ENCODE measurements at regions not wholly inside any gene's neighbourhood (a gene's known extent, or its start where the extent isn't known, plus 50 kb on each side); places are given as distances from the start of the nearest gene placed in this dataset.
"Not testable (repeated sequence)": the region's sequence is repeated elsewhere in the genome, so short reads cannot be mapped to it uniquely, and the experiment has no call there.

DNA sequence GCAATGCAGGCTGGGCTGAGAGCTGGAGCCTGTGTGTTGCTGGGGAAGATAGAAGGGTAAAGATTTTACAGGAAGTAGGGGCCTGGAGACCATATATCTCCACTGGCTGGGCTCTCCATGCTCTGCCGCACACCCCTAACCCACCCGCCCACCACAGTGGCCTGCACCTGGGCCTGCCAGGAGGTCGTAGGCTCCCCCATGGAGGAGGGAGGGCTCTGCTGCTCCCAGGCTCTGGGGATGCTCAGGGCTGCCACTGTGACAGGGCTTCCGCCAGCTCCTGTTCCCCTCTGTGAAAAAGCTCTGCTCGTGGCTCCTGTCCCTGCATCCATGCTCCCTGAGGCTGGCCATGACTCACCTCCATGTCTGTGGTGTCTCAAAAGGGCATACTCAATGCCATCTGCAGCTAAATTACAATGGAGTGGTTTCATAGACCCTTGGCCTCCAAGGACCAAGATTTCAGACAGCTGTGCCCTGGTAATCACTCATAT is 106.0 kb downstream of the CXCL12 start:
- DNase-seq (ENCODE audit: low read depth in 2 of 2) = no peak

DNA sequence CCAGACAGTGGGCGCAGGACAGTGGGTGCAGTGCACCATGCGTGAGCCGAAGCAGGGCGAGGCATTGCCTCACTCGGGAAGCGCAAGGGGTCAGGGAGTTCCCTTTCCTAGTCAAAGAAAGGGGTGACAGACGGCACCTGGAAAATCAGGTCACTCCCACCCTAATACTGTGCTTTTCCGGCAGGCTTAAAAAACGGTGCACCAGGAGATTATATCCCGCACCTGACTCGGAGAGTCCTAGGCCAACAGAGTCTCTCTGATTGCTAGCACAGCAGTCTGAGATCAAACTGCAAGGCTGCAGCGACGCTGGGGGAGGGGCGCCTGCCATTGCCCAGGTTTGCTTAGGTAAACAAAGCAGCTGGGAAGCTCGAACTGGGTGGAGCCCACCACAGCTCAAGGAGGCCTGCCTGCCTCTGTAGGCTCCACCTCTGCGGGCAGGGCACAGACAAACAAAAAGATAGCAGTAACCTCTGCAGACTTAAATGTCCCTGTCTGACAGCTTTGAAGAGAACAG is 116.4 kb downstream of the CXCL12 start:
- not testable (repeated sequence) for DNase-seq (ENCODE audit: low read depth in 2 of 2)

DNA sequence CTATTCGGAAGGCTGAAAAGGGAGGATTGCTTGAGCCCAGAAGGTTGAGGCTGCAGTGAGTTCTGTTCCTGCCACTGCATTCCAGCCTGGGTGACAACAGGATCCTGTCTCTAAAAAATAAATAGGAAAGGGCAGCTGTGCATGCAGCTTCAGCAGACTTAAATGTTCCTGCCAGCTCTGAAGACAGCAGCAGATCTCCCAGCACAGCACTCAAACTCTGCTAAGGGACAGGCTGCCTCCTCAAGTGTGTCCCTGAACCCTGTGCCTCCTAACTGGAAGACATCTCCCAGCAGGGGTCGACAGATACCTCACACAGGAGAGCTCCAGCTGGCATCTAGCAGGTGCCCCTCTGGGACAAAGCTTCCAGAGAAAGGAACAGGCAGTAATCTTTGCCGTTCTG is 117.9 kb downstream of the CXCL12 start:
- no peak for DNase-seq (ENCODE audit: low read depth in 2 of 2)

DNA sequence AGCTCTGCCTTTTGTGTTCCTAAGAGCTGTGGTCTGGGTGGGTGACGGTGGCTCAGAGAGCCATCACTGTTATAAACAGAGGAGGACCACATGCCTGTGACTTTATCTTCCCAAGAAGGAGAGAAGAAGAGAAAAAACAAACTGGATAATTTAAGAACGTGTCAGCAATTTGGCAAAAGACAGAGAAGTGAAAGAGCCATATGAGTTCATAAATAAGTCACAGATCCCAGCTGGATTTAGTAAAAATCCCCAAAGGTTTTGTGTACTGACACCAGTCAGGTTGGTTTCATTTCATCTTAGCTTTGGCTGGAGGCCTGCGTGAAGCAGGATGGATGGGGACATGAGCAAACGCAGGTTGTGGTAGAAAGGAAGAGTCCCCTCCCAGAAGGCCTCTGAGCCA is 120.7 kb downstream of the CXCL12 start:
- DNase-seq (ENCODE audit: low read depth in 2 of 2) = no peak

GRCh38 chr10:44263771-44264170 is 121.1 kb downstream of the CXCL12 start:
- DNase-seq (ENCODE audit: low read depth in 2 of 2) = no peak

DNA sequence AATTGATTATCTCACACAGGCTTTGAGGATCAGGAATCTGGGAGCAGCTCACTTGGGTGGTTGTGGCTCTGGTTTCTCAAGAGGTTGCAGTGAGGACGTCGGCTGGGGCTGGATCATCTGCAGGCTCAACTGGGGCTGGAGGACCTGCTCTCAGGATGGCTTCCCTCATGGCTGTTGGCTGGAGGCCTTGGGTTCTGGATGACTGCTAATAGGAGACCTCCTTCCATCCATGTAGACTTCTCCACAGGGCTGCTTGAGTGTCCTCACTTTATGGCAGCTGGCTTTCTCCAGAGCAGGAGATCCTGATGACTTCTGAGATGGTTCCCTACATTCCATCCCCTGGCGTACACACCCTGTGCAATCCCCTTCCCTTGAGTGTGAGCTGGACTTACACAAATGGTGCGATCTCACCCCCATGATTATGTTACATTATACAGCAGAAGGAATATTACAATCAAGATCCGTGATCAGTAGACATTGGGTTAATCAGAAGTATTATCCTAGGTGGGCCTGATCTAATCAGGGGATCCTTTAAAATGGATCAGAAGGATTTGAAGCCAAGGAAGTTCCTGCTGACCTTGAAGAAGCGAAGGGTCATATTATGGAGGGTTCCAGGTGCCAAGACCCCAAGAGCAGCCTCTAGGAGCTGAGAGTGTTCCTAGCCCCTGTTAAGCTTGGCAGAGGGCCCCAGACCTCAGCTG is 122.2 kb downstream of the CXCL12 start:
- no peak for DNase-seq (ENCODE audit: low read depth in 2 of 2)

GRCh38 chr10:44261710-44262455 is 123.0 kb downstream of the CXCL12 start:
- DNase-seq (ENCODE audit: low read depth in 2 of 2) = peak in 1 of 2 donors; percentile 2

- DNase-seq (ENCODE audit: low read depth in 2 of 2) = no peak
Observed at GRCh38 chr10:44261296-44261695, 123.6 kb downstream of the CXCL12 start.

- DNase-seq (ENCODE audit: low read depth in 2 of 2) = no peak
Observed at GRCh38 chr10:44260286-44260928, 124.5 kb downstream of the CXCL12 start.

DNA sequence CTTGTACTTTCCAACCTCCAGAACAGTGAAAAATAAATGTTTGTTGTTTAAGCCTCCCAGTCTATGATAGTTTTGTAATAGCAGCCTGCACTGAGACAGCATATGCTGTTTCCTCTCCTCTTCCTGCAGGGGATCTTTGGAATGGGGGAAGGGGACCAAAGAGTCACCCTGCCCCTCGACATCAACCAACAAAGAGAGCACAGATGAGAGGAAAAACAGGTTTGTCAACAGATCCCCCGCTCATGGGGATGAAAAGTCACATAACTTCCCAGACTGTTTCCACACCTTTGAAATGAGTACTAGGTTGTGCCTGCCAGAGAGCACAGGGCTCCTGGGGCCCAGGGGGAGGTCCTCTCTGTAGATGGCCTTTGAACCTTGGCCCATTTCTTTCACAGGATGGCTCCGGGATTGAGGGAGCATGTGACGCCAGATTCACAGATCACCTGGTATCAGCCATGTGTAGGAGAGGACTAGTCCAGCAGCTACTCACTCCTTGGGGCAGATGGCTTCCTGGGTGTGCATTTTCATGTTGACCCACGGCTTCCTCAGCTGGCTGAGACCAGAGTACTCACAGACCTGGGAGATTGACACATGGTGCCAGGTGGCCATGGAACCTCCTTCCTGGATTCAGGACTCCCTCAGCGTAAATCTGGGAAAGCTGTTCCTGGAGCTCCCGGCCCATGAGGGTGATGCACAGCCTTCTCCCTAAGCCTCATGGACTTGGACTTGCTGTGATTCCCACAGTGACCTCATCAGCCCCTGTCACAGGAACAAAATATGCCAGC is 125.6 kb downstream of the CXCL12 start:
- DNase-seq (ENCODE audit: low read depth in 2 of 2) = no peak

DNA sequence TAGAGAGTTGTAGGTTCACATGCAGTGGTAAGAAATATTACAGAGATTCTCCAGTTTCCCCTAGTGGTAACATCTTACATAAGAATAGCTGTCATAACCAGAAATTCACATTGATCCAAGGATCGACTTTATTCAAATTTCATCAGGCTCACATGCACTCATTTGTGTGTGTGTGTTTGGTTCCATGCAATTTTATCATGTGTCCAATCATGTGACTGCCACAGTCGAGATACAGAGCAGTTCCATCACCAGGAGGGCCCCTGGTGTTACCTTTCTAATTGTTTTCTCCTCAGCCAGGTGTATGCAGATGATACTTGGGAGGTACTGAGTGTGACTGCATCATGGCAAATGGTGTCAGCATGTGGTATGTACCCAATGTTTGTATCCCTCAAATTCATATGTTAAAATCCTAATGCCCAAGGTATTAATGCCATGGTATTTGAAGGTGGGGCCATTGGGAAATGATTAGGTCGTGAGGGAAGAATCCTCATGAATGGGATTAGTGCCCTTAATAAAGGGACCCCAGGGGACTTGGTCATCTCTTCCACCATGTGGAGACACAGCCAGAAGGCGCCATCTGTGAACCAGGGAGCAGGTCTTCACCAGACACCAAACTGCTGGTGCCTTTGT is 126.3 kb downstream of the CXCL12 start:
- DNase-seq (ENCODE audit: low read depth in 2 of 2) = no peak

DNA sequence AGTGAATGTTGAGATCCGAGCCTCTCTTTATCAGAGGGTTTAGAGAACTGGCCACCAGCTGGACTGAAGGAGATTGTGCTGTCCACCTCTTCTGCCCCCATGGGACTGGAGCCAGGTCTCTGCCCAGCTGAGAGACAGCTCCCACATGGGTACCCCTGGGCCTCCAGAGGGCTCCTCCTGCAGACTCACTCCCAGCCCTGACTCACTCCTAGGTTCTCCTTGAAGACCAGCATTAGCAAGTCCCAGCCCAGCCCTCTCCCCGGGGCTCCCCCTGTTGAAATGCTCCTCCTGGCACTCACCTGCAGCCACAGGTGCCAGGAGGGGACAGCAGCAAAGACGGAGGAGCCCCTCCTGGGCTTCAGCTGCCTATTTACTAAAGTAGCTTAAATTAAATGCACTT is 126.9 kb downstream of the CXCL12 start:
- no peak for DNase-seq (ENCODE audit: low read depth in 2 of 2)

GRCh38 chr10:44253769-44254462 is 131.0 kb downstream of the CXCL12 start:
- no peak for DNase-seq (ENCODE audit: low read depth in 2 of 2)

DNA sequence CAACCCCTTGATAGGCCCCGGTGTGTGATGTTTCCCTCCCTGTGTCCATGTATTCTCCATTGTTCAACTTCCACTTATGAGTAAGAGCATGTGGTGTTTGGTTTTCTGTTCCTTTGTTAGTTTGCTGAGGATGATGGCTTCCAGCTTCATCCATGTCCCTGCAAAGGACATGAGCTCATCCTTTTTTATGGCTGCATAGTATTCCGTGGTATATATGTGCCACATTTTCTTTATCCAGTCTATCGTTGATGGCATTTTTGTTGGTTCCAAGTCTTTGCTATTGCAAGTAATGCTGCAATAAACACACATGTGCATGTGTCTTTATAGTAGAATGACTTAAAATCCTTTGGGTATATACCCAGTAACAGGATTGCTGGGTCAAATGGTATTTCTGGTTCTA is 132.3 kb downstream of the CXCL12 start:
- not testable (repeated sequence) for DNase-seq (ENCODE audit: low read depth in 2 of 2)

GRCh38 chr10:44249933-44250332 is 135.0 kb downstream of the CXCL12 start:
- DNase-seq (ENCODE audit: low read depth in 2 of 2) = not testable (repeated sequence)

DNA sequence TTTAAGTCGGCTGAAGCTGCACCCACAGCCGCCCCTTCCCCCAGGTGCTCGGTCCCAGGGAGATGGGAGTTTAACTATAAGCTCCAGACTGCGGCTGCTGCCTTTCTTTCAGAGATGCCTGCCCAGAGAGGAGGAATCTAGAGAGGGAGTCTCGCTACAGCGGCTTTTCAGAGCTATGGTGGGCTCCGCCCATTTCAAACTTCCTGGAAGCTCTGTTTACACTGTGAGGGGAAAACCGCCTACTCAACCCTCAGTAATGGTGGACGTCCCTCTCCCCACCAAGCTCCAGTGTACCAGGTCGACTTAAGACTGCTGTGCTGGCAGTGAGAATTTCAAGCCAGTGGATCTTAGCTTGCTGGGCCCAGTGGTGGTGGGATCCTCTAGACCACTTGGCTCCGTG is 135.4 kb downstream of the CXCL12 start:
- DNase-seq (ENCODE audit: low read depth in 2 of 2) = no peak

- not testable (repeated sequence) for DNase-seq (ENCODE audit: low read depth in 2 of 2)
Observed at GRCh38 chr10:44246700-44247099, 138.2 kb downstream of the CXCL12 start.

DNA sequence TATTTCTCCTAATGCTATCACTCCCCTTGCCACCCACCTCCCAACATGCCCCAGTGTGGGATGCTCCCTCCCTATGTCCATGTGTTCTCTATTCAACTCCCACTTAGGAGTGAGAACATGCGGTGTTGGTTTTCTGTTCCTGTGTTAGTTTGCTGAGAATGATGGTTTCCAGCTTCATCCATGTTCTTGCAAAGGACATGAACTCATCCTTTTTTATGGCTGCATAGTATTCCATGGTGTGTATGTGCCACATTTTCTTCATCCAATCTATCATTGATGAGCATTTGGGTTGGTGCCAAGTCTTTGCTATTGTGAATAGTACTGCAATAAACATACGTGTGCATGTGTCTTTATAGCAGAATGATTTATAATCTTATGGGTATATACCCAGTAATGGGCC is 138.6 kb downstream of the CXCL12 start:
- not testable (repeated sequence) for DNase-seq (ENCODE audit: low read depth in 2 of 2)

GRCh38 chr10:44245601-44245938 is 139.3 kb downstream of the CXCL12 start:
- no peak for DNase-seq (ENCODE audit: low read depth in 2 of 2)

DNA sequence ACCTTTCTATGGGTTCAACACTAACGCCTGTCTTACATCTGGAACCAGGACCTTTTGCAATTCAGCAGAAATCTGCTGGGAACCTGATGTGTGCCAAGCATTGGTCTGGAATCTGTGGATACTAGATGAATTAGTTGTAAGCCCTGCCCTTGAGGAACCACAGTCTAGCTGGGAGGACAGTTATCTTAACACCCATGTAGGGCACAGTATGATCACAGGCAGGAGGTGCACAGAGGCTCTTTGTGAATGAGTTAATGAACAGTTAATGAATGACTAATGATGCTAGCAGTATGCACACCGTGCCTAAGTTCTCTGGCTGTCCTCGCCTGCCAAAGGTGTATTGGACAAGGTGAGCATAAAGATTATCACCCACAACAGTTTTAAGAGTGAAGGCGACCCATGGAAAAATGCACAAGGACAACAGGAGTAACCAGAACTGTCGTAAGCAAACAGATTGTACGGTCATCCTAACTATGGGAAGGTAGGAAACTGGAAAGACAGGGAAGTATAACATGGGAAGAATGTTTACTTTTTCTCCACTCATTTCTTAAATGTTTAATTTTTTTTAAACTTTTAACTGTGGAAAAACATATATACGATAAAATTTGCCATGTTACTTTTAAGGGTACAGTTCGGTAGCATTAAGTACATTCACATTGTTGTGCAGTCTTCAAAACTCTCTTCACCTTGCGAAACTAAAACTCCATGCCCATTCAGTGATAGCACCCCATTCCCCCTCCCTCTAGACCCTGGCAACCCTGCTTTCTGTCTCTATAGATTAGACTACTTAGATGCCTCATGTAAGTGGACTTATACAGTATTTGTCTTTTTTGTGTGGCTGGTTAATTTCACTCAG is 139.9 kb downstream of the CXCL12 start:
- DNase-seq (ENCODE audit: low read depth in 2 of 2) = no peak

Data from stimulated activated CD8-positive, alpha-beta memory T cell treated with anti-CD3 and anti-CD28 coated beads, Interleukin-2, amount 100 ng/mL, for 48 hours (primary cell).